GM23338 (cell line): ENCODE measurements at regions not wholly inside any gene's neighbourhood (a gene's known extent, or its start where the extent isn't known, plus 50 kb on each side); places are given as distances from the start of the nearest gene placed in this dataset.

Experiments used
- ATAC-seq: fragments of 200-7000 bp; cut with Tn5 transposase; 3 replicates; pipeline ENCODE4 v1.9.1; 2020
- DNase-seq: peaks from one replicate; pipeline ENCODE4 v3.0.0-alpha.2; 2015; ENCODE audit warnings: low spot score
- H2AFZ ChIP-seq: fragments of 200-600 bp; sonication (generic); 2 replicates; pipeline ENCODE4 v1.8.0; 2016; ENCODE audit warnings: antibody characterized with exemption, mild to moderate bottlenecking, moderate library complexity
- H3F3A ChIP-seq: fragments of 200-600 bp; sonication (generic); replicated peaks from 2 replicates; pipeline ENCODE4 v1.8.0; 2017; ENCODE audit warnings: antibody characterized with exemption, mixed run types, low read depth
- H3K27ac ChIP-seq: fragments of 200-600 bp; sonication (generic); 2 replicates; pipeline ENCODE4 v1.6.1; 2016; ENCODE audit warnings: low read depth
- H3K27me3 ChIP-seq: fragments of 200-600 bp; sonication (generic); 2 replicates; pipeline ENCODE4 v1.8.0; 2016; ENCODE audit warnings: mild to moderate bottlenecking, mixed run types, moderate library complexity; ENCODE audit not compliant: insufficient read depth
- H3K36me3 ChIP-seq: fragments of 200-600 bp; sonication (generic); 2 replicates; pipeline ENCODE4 v1.8.0; 2016; ENCODE audit warnings: mild to moderate bottlenecking; ENCODE audit not compliant: insufficient read depth
- H3K4me1 ChIP-seq: fragments of 200-600 bp; sonication (generic); 2 replicates; pipeline ENCODE4 v1.8.0; 2016; ENCODE audit warnings: mild to moderate bottlenecking, moderate library complexity; ENCODE audit not compliant: insufficient read depth
- H3K4me2 ChIP-seq: fragments of 200-600 bp; sonication (generic); 2 replicates; pipeline ENCODE4 v1.7.1; 2017; ENCODE audit warnings: mixed run types
- H3K4me3 ChIP-seq: fragments of 200-600 bp; sonication (generic); 2 replicates; pipeline ENCODE4 v1.6.1; 2016; ENCODE audit warnings: mixed run types
- H3K79me2 ChIP-seq: fragments of 200-600 bp; sonication (generic); replicated peaks from 2 replicates; pipeline ENCODE4 v1.8.0; 2017; ENCODE audit warnings: mild to moderate bottlenecking; ENCODE audit not compliant: insufficient read depth
- H3K9me2 ChIP-seq: fragments of 200-600 bp; sonication (generic); 2 replicates; pipeline ENCODE4 v1.8.0; 2017; ENCODE audit not compliant: insufficient read depth
- H4K20me1 ChIP-seq: fragments of 200-600 bp; sonication (generic); replicated peaks from 2 replicates; pipeline ENCODE4 v1.8.0; 2017; ENCODE audit warnings: mild to moderate bottlenecking; ENCODE audit not compliant: insufficient read depth
- H3K27ac Mint-ChIP-seq: 2 replicates; pipeline ENCODE4 v1.8.0; 2020; ENCODE audit warnings: inconsistent platforms, mild to moderate bottlenecking, moderate library complexity, mixed read lengths
- H3K27me3 Mint-ChIP-seq: 3 replicates; pipeline ENCODE4 v1.8.0; 2022; ENCODE audit warnings: low read depth, mild to moderate bottlenecking, moderate library complexity, mixed read lengths, inconsistent platforms; ENCODE audit not compliant: insufficient read depth, poor library complexity
- H3K36me3 Mint-ChIP-seq: 3 replicates; pipeline ENCODE4 v1.8.0; 2021; ENCODE audit warnings: low read depth, mild to moderate bottlenecking, inconsistent platforms, moderate library complexity, mixed read lengths
- H3K4me1 Mint-ChIP-seq: 3 replicates; pipeline ENCODE4 v1.8.0; 2020; ENCODE audit warnings: mild to moderate bottlenecking, inconsistent platforms, mixed read lengths
- H3K4me3 Mint-ChIP-seq: 3 replicates; pipeline ENCODE4 v1.8.0; 2021; ENCODE audit warnings: moderate library complexity, mild to moderate bottlenecking, inconsistent platforms, mixed read lengths
- H3K9me3 Mint-ChIP-seq: 3 replicates; pipeline ENCODE4 v1.8.0; 2020; ENCODE audit warnings: moderate library complexity, mild to moderate bottlenecking, inconsistent platforms, mixed read lengths
- CREB1 ChIP-seq: fragments of 250-450 bp; sonication (Bioruptor Pico); IDR thresholded peaks from 2 replicates; pipeline ENCODE4 v1.5.0; 2020; ENCODE audit warnings: low read depth, mild to moderate bottlenecking, moderate library complexity
- CTCF ChIP-seq, 2 experiments: fragments of 200-600 bp in 1 of 2; sonication (generic) in 1 of 2; conservative IDR thresholded peaks; 2 replicates each; pipeline versions ENCODE4 v1.5.1 to v1.6.1; 2016 to 2017; ENCODE audit warnings: antibody characterized with exemption in 2 of 2, low read depth in 2 of 2, mild to moderate bottlenecking in 2 of 2, moderate library complexity in 1 of 2
- ETS1 ChIP-seq: IDR thresholded peaks from 2 replicates; pipeline ENCODE4 v1.6.1; 2016; ENCODE audit warnings: antibody characterized with exemption
- EZH2 ChIP-seq: fragments of 200-600 bp; sonication (generic); IDR thresholded peaks from one replicate; pipeline ENCODE4 v1.8.0; 2017; ENCODE audit warnings: antibody characterized with exemption, mild to moderate bottlenecking, low read depth; ENCODE audit not compliant: unreplicated experiment
- EZH2phosphoT487 ChIP-seq: fragments of 200-600 bp; sonication (generic); IDR thresholded peaks from one replicate; pipeline ENCODE4 v1.8.1; 2018; ENCODE audit warnings: antibody characterized with exemption; ENCODE audit not compliant: unreplicated experiment
- JUNB ChIP-seq: IDR thresholded peaks from one replicate; pipeline ENCODE4 v1.6.1; 2016; ENCODE audit warnings: antibody characterized with exemption; ENCODE audit not compliant: unreplicated experiment
- NANOG ChIP-seq: IDR thresholded peaks from 2 replicates; pipeline ENCODE4 v1.6.1; 2016; ENCODE audit warnings: antibody characterized with exemption, borderline replicate concordance
- POLR2AphosphoS5 ChIP-seq: IDR thresholded peaks from 2 replicates; pipeline ENCODE4 v1.6.1; 2016; ENCODE audit warnings: antibody characterized with exemption, low read depth
- REST ChIP-seq: IDR thresholded peaks from one replicate; pipeline ENCODE4 v1.6.1; 2018; ENCODE audit warnings: antibody characterized with exemption; ENCODE audit not compliant: unreplicated experiment
- STAT1 ChIP-seq: IDR thresholded peaks from one replicate; pipeline ENCODE4 v1.6.1; 2016; ENCODE audit warnings: antibody characterized with exemption; ENCODE audit not compliant: unreplicated experiment
- ZNF114 ChIP-seq: fragments of 250-450 bp; sonication (Bioruptor Pico); IDR thresholded peaks from 2 replicates; pipeline ENCODE4 v1.5.0; 2020; ENCODE audit warnings: mild to moderate bottlenecking, moderate library complexity
- ZNF331 ChIP-seq: fragments of 250-450 bp; sonication (Bioruptor Pico); IDR thresholded peaks from 2 replicates; pipeline ENCODE4 v1.5.0; 2020; ENCODE audit warnings: low read depth, mild to moderate bottlenecking, moderate library complexity
- ZNF462 ChIP-seq: fragments of 250-450 bp; sonication (Bioruptor Pico); IDR thresholded peaks from 2 replicates; pipeline ENCODE4 v1.5.0; 2020; ENCODE audit warnings: mild to moderate bottlenecking, moderate library complexity

- ATAC-seq, result no peak
- Histone ChIP-seq H3K9me2 (0 out of 2 replicates have a peak, but pooled peaks cover 5% of the 10 kb centered on the region), H3F3A (peaks cover 5% of the 10 kb centered on the region; the same call in 1 of the 2 replicates), H3K4me1 (peaks cover 29% of the 10 kb centered on the region), H3K4me2 (no peak overlapping the region), H3K79me2 (no peaks in the 10 kb centered on the region), H3K36me3 (no peaks in the 10 kb centered on the region), H3K27me3 (no peaks in the 10 kb centered on the region), H3K4me3 (no peak overlapping the region), H2AFZ (no peak overlapping the region), H4K20me1 (no peaks in the 10 kb centered on the region), H3K27ac (no peak overlapping the region)
- Mint-ChIP-seq H3K27me3 (peaks cover 8% of the 10 kb centered on the region), H3K4me3 (no peak overlapping the region; the same call in 2 of the 3 replicates), H3K9me3 (peaks cover 8% of the 10 kb centered on the region; the same call in 2 of the 3 replicates), H3K36me3 (peaks cover 12% of the 10 kb centered on the region), H3K27ac (no peak overlapping the region), H3K4me1 (peaks cover 40% of the 10 kb centered on the region)
- no peak for TF ChIP-seq REST
- TF ChIP-seq ZNF331 (CRISPR knock-in tag), result no peak
- TF ChIP-seq JUNB, result no peak
- TF ChIP-seq ZNF462 (CRISPR knock-in tag), result no peak
- no peak for TF ChIP-seq POLR2AphosphoS5
- no peak for TF ChIP-seq EZH2phosphoT487
- TF ChIP-seq CTCF (conservative IDR thresholded peaks at IDR 0.05; ENCODE audit: low read depth in 2 of 2), result no peak
- TF ChIP-seq NANOG, result no peak
- TF ChIP-seq ZNF114 (CRISPR knock-in tag), result no peak
- TF ChIP-seq STAT1, result no peak
- no peak for TF ChIP-seq ETS1
- no peak for TF ChIP-seq CREB1
- no peak for TF ChIP-seq EZH2
- DNase-seq, result no peak
Measured at GRCh38 chr4:123305736-123306135, 90.9 kb upstream of the SPRY1 start.
